ENCODE measurements at regions not wholly inside any gene's neighbourhood (a gene's known extent, or its start where the extent isn't known, plus 50 kb on each side); places are given as distances from the start of the nearest gene placed in this dataset.
A peak's percentile ranks its signal among the peaks of the same experiment; 100 is the strongest.

- Mint-ChIP-seq H3K4me3 (no peak overlapping the region), H3K9me3 (peaks cover 3% of the 10 kb centered on the region; the same call in 1 of the 2 replicates), H3K4me1 (no peaks in the 10 kb centered on the region), H3K36me3 (no peaks in the 10 kb centered on the region), H3K27me3 (ENCODE audit: low read depth) (no peaks in the 10 kb centered on the region), H3K27ac (no peak overlapping the region)
- ATAC-seq (no peak), DNase-seq (ENCODE audit: low spot score) (no peak)
- POLR2A ChIA-PET: no interaction called here
- CTCF ChIA-PET: no interaction called here
- TF ChIP-seq PREB (CRISPR knock-in tag; IDR thresholded peaks at IDR 0.05; ENCODE audit: borderline replicate concordance) (no peak), ZBTB43 (CRISPR knock-in tag; IDR thresholded peaks at IDR 0.05) (no peak), SOX15 (CRISPR knock-in tag; IDR thresholded peaks at IDR 0.05) (no peak), EMX1 (CRISPR knock-in tag; IDR thresholded peaks at IDR 0.05) (no peak), NFE2L1 (CRISPR knock-in tag; IDR thresholded peaks at IDR 0.05) (no peak)
Observed at GRCh38 chr13:84481958-84482357, 599.7 kb upstream of the SLITRK1 start.

- TF ChIP-seq NFE2L1 (CRISPR knock-in tag; IDR thresholded peaks at IDR 0.05) (no peak), HMGA2 (CRISPR knock-in tag; IDR thresholded peaks at IDR 0.05) (no peak), IRF1 (CRISPR knock-in tag; IDR thresholded peaks at IDR 0.05) (no peak), KAT7 (CRISPR knock-in tag; IDR thresholded peaks at IDR 0.05; ENCODE audit: borderline replicate concordance) (no peak), PREB (CRISPR knock-in tag; IDR thresholded peaks at IDR 0.05; ENCODE audit: borderline replicate concordance) (no peak), RELA (CRISPR knock-in tag; IDR thresholded peaks at IDR 0.05; ENCODE audit: borderline replicate concordance) (no peak), ESRRA (CRISPR knock-in tag; IDR thresholded peaks at IDR 0.05; ENCODE audit: borderline replicate concordance) (no peak)
- CTCF ChIA-PET: no interaction called here
Observed at GRCh38 chr13:84479656-84480055, 597.4 kb upstream of the SLITRK1 start.

GRCh38 chr13:84470528-84470927 is 588.3 kb upstream of the SLITRK1 start:
- H3K4me1 Mint-ChIP-seq: no peaks in the 10 kb centered on the region
- peaks cover 6% of the 10 kb centered on the region; the same call in 1 of the 2 replicates for H3K36me3 Mint-ChIP-seq
- ChIA-PET POLR2A (no interaction called here), CTCF (no interaction called here)
- no peaks in the 10 kb centered on the region for H3K27me3 Mint-ChIP-seq (ENCODE audit: low read depth)
- H3K4me3 Mint-ChIP-seq: no peak overlapping the region
- peaks cover 13% of the 10 kb centered on the region for H3K9me3 Mint-ChIP-seq
- ATAC-seq: no peak
- peak; percentile 69 for TF ChIP-seq HMGA2 (CRISPR knock-in tag; IDR thresholded peaks at IDR 0.05)
- TF ChIP-seq AFF4 (CRISPR knock-in tag; IDR thresholded peaks at IDR 0.05; ENCODE audit: borderline replicate concordance): no peak
- TF ChIP-seq NR1H2 (CRISPR knock-in tag; IDR thresholded peaks at IDR 0.05): no peak
- no peak for TF ChIP-seq ZNF396 (CRISPR knock-in tag; IDR thresholded peaks at IDR 0.05; ENCODE audit: borderline replicate concordance)
- TF ChIP-seq FOXK1 (CRISPR knock-in tag; IDR thresholded peaks at IDR 0.05): no peak
- no peak for TF ChIP-seq ZNF671 (CRISPR knock-in tag; IDR thresholded peaks at IDR 0.05)
- no peak for TF ChIP-seq GRHL2 (CRISPR knock-in tag; IDR thresholded peaks at IDR 0.05; ENCODE audit: insufficient replicate concordance, severe bottlenecking)
- no peak for TF ChIP-seq ZSCAN18 (CRISPR knock-in tag; IDR thresholded peaks at IDR 0.05)
- TF ChIP-seq AR (CRISPR knock-in tag; IDR thresholded peaks at IDR 0.05): no peak
- no peak overlapping the region for H3K27ac Mint-ChIP-seq
- DNase-seq (ENCODE audit: low spot score): no peak

More at GRCh38 chr13:84479656-84480055, 597.4 kb upstream of the SLITRK1 start:
- no peak overlapping the region for H3K4me3 Mint-ChIP-seq
- H3K27me3 Mint-ChIP-seq (ENCODE audit: low read depth): no peaks in the 10 kb centered on the region
- no peaks in the 10 kb centered on the region for H3K4me1 Mint-ChIP-seq
- H3K36me3 Mint-ChIP-seq: peaks cover 13% of the 10 kb centered on the region; the same call in 1 of the 2 replicates
- ATAC-seq (no peak), DNase-seq (ENCODE audit: low spot score) (no peak)
- no peak overlapping the region for H3K27ac Mint-ChIP-seq
- POLR2A ChIA-PET: no interaction called here
- H3K9me3 Mint-ChIP-seq: peaks cover 23% of the 10 kb centered on the region
